ENCODE measurements at regions not wholly inside any gene's neighbourhood (a gene's known extent, or its start where the extent isn't known, plus 50 kb on each side); places are given as distances from the start of the nearest gene placed in this dataset.
"Not testable (repeated sequence)": the region's sequence is repeated elsewhere in the genome, so short reads cannot be mapped to it uniquely, and the experiment has no call there.

DNA sequence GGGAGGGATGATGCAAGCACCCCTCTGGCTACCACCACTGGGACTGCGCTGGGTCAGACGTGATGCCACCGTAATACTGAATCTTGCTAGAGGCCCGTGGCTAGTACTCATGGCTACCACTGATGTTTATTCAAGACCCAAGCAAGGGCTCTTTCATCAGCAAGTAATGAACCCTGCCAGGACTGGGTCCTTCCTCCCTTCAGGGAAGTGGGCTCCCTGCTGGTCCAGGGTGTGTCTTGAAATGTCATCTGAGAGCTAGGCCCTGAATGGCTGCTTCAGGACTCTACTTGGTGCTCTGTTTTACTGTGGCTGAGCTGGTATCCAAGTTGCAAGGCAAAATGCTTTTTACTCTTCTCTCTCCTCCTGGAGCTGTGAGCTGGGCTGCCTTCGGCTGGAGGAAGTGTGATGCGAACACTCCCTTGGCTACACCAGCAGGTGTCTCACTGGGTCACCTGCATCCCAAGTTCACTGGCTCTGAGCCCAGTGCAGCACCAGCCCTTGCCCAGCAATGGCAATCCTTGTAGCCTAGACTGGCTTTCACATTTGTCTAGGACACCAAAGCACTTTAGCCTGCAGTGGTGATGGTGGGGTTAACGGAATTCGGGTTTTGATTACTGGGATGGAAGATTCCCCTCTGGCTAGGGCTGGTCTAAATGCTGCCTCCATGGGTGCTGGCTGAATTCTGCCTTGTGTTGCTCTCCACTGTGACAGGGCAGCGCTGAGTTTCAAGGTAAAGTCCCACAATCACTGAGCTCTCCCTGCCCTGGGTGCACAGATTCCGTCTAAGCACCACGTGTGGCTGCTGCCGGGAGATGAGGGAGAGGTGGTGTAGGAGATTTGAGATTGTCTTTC is 98.6 kb downstream of the USP22 start:
- H3K4me2 ChIP-seq (ENCODE audit: insufficient read depth, insufficient read length, low read length): no peak overlapping the region
- no peak overlapping the region for H2BK20ac ChIP-seq (ENCODE audit: low read depth, low read length, poor library complexity, severe bottlenecking)
- H3K56ac ChIP-seq (ENCODE audit: insufficient read length, low read depth, low read length): no peak overlapping the region
- H3K14ac ChIP-seq (ENCODE audit: insufficient read depth, low read length): no peak overlapping the region
- no peaks in the 10 kb centered on the region; the same call in 1 of the 2 replicates for H3K4me1 ChIP-seq (ENCODE audit: insufficient read depth, low read length)
- no peak overlapping the region for H2BK15ac ChIP-seq (ENCODE audit: low read depth, low read length)
- Mint-ChIP-seq H3K9me3 (no peaks in the 10 kb centered on the region; a peak in 1 of 5 replicates), H3K27me3 (ENCODE audit: low read depth) (no peaks in the 10 kb centered on the region; the same call in 1 of the 2 replicates), H3K27ac (peak overlapping the region; percentile 94 to 97 (median 95)), H3K4me1 (peaks cover 17 to 19% of the 10 kb centered on the region in 2 experiments), H3K4me3 (peak overlapping the region in 1 of 2 experiments; percentile 58; a peak in 2 of 5 replicates), H3K36me3 (ENCODE audit: insufficient read depth in 1 of 3, low read depth in 3 of 3) (peaks cover 0 to 4% (median 0%) of the 10 kb centered on the region in 3 experiments; a peak in 2 of 7 replicates)
- TF ChIP-seq, protein P1, sequence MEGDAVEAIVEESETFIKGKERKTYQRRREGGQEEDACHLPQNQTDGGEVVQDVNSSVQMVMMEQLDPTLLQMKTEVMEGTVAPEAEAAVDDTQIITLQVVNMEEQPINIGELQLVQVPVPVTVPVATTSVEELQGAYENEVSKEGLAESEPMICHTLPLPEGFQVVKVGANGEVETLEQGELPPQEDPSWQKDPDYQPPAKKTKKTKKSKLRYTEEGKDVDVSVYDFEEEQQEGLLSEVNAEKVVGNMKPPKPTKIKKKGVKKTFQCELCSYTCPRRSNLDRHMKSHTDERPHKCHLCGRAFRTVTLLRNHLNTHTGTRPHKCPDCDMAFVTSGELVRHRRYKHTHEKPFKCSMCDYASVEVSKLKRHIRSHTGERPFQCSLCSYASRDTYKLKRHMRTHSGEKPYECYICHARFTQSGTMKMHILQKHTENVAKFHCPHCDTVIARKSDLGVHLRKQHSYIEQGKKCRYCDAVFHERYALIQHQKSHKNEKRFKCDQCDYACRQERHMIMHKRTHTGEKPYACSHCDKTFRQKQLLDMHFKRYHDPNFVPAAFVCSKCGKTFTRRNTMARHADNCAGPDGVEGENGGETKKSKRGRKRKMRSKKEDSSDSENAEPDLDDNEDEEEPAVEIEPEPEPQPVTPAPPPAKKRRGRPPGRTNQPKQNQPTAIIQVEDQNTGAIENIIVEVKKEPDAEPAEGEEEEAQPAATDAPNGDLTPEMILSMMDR (conservative IDR thresholded peaks at IDR 0.05): peak; percentile 77
- H4K5ac ChIP-seq (ENCODE audit: insufficient read length, low read depth, low read length): no peak overlapping the region
- H4K20me1 ChIP-seq (ENCODE audit: control insufficient read depth, insufficient read depth, insufficient read length): peaks cover 5% of the 10 kb centered on the region
- H2BK120ac ChIP-seq (ENCODE audit: low read depth, low read length, poor library complexity, severe bottlenecking): no peak overlapping the region
- H4K8ac ChIP-seq (replicated peaks; ENCODE audit: insufficient read length, low read depth, low read length): no peak overlapping the region
- no peaks in the 10 kb centered on the region for H3K9me3 ChIP-seq (ENCODE audit: control insufficient read depth, low read depth, low read length)
- no peaks in the 10 kb centered on the region; the same call in 1 of the 2 replicates for H3K79me2 ChIP-seq (ENCODE audit: insufficient read depth, low read length)
- no peaks in the 10 kb centered on the region for H3K23me2 ChIP-seq (ENCODE audit: insufficient read length, low read depth, low read length, poor library complexity, severe bottlenecking)
- no peak overlapping the region for H2BK5ac ChIP-seq (ENCODE audit: insufficient read length, low read length)
- H3K4ac ChIP-seq (ENCODE audit: low read depth, low read length): no peak overlapping the region
- no peak overlapping the region for H4K91ac ChIP-seq (ENCODE audit: insufficient read length, low read depth, low read length)
- no peak overlapping the region for H2AFZ ChIP-seq (ENCODE audit: low read length)
- no peak overlapping the region for H3K27ac ChIP-seq (ENCODE audit: insufficient read length, low read depth, low read length)
- WGBS (ENCODE audit: extremely low coverage, insufficient read length, low lambda C conversion rate): no CpG with 5 or more reads among the region's 12 CpGs
- no peak overlapping the region for H2AK5ac ChIP-seq (ENCODE audit: insufficient read length, low read length)
- no peak overlapping the region for H3K9ac ChIP-seq (ENCODE audit: extremely low read depth, insufficient read length, low read length)
- DNase-seq: peak; percentile 89
- no peak overlapping the region for H2BK12ac ChIP-seq (ENCODE audit: insufficient read length, low read depth, low read length)
- H3K18ac ChIP-seq (ENCODE audit: insufficient read length, low read depth, low read length): peak overlapping the region; percentile 51
- H3K27me3 ChIP-seq (ENCODE audit: insufficient read depth, low read length): no peaks in the 10 kb centered on the region
- no peaks in the 10 kb centered on the region for H3K79me1 ChIP-seq (ENCODE audit: insufficient read depth, low read depth, low read length, poor library complexity, severe bottlenecking)
- H3T11ph ChIP-seq (ENCODE audit: low read length): no peak overlapping the region
- H3K23ac ChIP-seq (ENCODE audit: insufficient read length, low read depth, low read length): no peak overlapping the region

DNA sequence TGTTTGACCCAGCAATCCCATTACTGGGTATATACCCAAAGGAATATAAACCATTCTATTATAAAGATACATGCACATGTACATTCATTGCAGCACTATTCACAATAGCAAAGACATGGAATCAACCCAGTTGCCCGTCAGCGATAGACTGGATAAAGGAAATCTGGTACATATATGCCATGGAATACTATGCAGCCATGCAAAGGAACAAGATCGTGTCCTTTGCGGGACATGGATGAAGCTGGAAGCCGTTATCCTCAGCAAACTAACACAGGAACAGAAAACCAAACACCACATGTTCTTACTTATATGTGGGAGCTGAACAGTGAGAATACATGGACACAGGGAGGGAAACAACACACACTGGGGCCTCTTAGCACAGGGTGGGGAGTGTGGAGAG is 95.1 kb downstream of the USP22 start:
- H3K36me3 Mint-ChIP-seq (ENCODE audit: insufficient read depth in 1 of 3, low read depth in 3 of 3); H2BK15ac ChIP-seq (ENCODE audit: low read depth, low read length); H2AFZ ChIP-seq (ENCODE audit: low read length); H3K23me2 ChIP-seq (ENCODE audit: insufficient read length, low read depth, low read length, poor library complexity, severe bottlenecking); H3K27me3 ChIP-seq (ENCODE audit: insufficient read depth, low read length); H3K23ac ChIP-seq (ENCODE audit: insufficient read length, low read depth, low read length); H4K5ac ChIP-seq (ENCODE audit: insufficient read length, low read depth, low read length); H2BK120ac ChIP-seq (ENCODE audit: low read depth, low read length, poor library complexity, severe bottlenecking); H3K27ac Mint-ChIP-seq; H3K56ac ChIP-seq (ENCODE audit: insufficient read length, low read depth, low read length); H3K18ac ChIP-seq (ENCODE audit: insufficient read length, low read depth, low read length); H3K14ac ChIP-seq (ENCODE audit: insufficient read depth, low read length); H4K91ac ChIP-seq (ENCODE audit: insufficient read length, low read depth, low read length); H3K4ac ChIP-seq (ENCODE audit: low read depth, low read length); H2AK5ac ChIP-seq (ENCODE audit: insufficient read length, low read length); H3K9me3 ChIP-seq (ENCODE audit: control insufficient read depth, low read depth, low read length); H3K4me3 Mint-ChIP-seq; H2BK5ac ChIP-seq (ENCODE audit: insufficient read length, low read length); H3K27ac ChIP-seq (ENCODE audit: insufficient read length, low read depth, low read length); H3K4me2 ChIP-seq (ENCODE audit: insufficient read depth, insufficient read length, low read length); H3K27me3 Mint-ChIP-seq (ENCODE audit: low read depth); H2BK20ac ChIP-seq (ENCODE audit: low read depth, low read length, poor library complexity, severe bottlenecking); H3K79me1 ChIP-seq (ENCODE audit: insufficient read depth, low read depth, low read length, poor library complexity, severe bottlenecking); H3K79me2 ChIP-seq (ENCODE audit: insufficient read depth, low read length); H4K8ac ChIP-seq (replicated peaks; ENCODE audit: insufficient read length, low read depth, low read length); H3K9ac ChIP-seq (ENCODE audit: extremely low read depth, insufficient read length, low read length); H2BK12ac ChIP-seq (ENCODE audit: insufficient read length, low read depth, low read length); H3T11ph ChIP-seq (ENCODE audit: low read length); H3K9me3 Mint-ChIP-seq; DNase-seq; H3K4me1 ChIP-seq (ENCODE audit: insufficient read depth, low read length); H4K20me1 ChIP-seq (ENCODE audit: control insufficient read depth, insufficient read depth, insufficient read length): not testable (repeated sequence)
- H3K4me1 Mint-ChIP-seq: peaks cover 17 to 21% of the 10 kb centered on the region in 2 experiments
- WGBS (ENCODE audit: extremely low coverage, insufficient read length, low lambda C conversion rate): no CpG with 5 or more reads among the region's 5 CpGs

Data from H9 (cell line).